Thoracic aorta (tissue), 2 donors: ENCODE measurements at regions not wholly inside any gene's neighbourhood (a gene's known extent, or its start where the extent isn't known, plus 50 kb on each side); places are given as distances from the start of the nearest gene placed in this dataset.

ENCODE experiments used
- ATAC-seq: fragments of 150-250 bp; one replicate; pipeline ENCODE4 v1.8.0; 2017; ENCODE audit warnings: low read depth; ENCODE audit not compliant: insufficient number of reproducible peaks, low FRiP score
- DNase-seq: peaks from one replicate; pipeline ENCODE4 v3.0.0-alpha.2; 2020; ENCODE audit warnings: low spot score
- H3K27ac ChIP-seq, 2 donors: fragments of 200-600 bp; sonication (generic); 1 replicate in 1 of 2; 2 replicates in 1 of 2; pipeline ENCODE4 v1.5.1; 2016; ENCODE audit warnings: mild to moderate bottlenecking in 2 of 2, moderate library complexity in 2 of 2
- H3K27me3 ChIP-seq: fragments of 200-600 bp; sonication (generic); replicated peaks from 2 replicates; pipeline ENCODE4 v1.6.0; 2016; ENCODE audit warnings: mild to moderate bottlenecking; ENCODE audit not compliant: insufficient read depth
- H3K36me3 ChIP-seq: fragments of 200-600 bp; sonication (generic); one replicate; pipeline ENCODE4 v1.5.1; 2016
- H3K4me1 ChIP-seq, 2 donors: fragments of 200-600 bp; sonication (generic); 1 replicate in 1 of 2; 2 replicates in 1 of 2; pipeline versions ENCODE4 v1.5.1 to v1.6.0; 2016; ENCODE audit warnings: low read depth in 2 of 2, mild to moderate bottlenecking in 1 of 2; ENCODE audit not compliant: control insufficient read depth in 1 of 2
- H3K4me3 ChIP-seq: fragments of 200-600 bp; sonication (generic); 2 replicates; pipeline ENCODE4 v1.5.1; 2016; ENCODE audit warnings: mild to moderate bottlenecking
- H3K9me3 ChIP-seq: fragments of 200-600 bp; sonication (generic); 2 replicates; pipeline ENCODE4 v1.5.1; 2016
- TF ChIP-seq, protein P1 (sequence below): fragments of 200-600 bp; sonication (generic); IDR thresholded peaks from one replicate; pipeline ENCODE4 v1.5.1; 2019; ENCODE audit warnings: antibody characterized with exemption

DNA sequence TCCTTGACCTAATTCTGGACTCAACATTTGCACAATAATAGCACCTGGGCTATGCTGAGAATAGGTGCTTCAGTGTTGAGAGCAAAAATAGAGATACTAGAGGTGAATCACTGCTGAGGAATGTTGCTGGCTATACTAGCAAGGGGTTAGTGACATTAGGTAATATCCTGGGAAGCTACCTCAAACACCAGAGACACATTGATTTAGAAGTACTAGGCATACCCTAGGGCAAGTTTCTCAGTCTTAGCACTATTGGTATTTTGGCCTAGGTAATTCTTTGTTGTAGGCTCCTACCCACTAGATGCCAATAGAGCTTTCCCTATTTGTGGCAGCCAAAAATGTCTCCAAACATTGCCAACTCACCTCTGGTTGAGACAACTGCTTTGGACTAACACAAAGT is 484.0 kb upstream of the MBL2 start:
- ATAC-seq: no peak
- TF ChIP-seq, protein P1, sequence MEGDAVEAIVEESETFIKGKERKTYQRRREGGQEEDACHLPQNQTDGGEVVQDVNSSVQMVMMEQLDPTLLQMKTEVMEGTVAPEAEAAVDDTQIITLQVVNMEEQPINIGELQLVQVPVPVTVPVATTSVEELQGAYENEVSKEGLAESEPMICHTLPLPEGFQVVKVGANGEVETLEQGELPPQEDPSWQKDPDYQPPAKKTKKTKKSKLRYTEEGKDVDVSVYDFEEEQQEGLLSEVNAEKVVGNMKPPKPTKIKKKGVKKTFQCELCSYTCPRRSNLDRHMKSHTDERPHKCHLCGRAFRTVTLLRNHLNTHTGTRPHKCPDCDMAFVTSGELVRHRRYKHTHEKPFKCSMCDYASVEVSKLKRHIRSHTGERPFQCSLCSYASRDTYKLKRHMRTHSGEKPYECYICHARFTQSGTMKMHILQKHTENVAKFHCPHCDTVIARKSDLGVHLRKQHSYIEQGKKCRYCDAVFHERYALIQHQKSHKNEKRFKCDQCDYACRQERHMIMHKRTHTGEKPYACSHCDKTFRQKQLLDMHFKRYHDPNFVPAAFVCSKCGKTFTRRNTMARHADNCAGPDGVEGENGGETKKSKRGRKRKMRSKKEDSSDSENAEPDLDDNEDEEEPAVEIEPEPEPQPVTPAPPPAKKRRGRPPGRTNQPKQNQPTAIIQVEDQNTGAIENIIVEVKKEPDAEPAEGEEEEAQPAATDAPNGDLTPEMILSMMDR: no peak

DNA sequence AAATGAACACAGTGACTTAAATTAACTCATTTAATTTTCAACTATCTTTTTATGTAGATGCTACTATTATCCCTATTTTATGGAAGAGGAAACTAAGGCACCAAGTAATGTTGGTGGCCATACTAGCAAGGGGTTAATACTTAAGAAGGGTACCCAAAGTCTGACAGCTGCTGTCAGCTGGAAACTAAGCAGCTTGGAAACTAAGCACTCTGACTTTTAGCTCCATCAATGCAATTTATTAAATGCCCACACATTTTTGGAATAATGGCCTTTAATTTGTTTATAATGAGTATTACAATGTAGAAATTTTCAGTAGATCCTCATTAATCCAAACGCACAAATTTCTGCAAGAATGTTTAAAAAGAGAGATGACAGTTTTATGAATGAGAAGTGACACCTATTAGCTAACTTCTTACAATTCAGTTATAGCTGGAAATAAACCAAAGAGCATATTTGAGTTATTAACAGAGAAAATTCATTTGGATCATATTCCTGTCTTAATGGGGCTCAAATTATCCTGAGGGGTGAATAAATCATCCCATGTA is 483.1 kb upstream of the MBL2 start:
- H3K27me3 ChIP-seq: no peaks in the 10 kb centered on the region
- H3K9me3 ChIP-seq: no peaks in the 10 kb centered on the region
- no peak for DNase-seq
- TF ChIP-seq, protein P1: no peak
- H3K4me1 ChIP-seq: no peaks in the 10 kb centered on the region
- no peaks in the 10 kb centered on the region for H3K36me3 ChIP-seq
- H3K4me3 ChIP-seq: no peak overlapping the region
- no peak for ATAC-seq
- no peak overlapping the region for H3K27ac ChIP-seq

More for the DNA sequence above, 484.0 kb upstream of the MBL2 start:
- no peak overlapping the region for H3K27ac ChIP-seq
- no peaks in the 10 kb centered on the region for H3K36me3 ChIP-seq
- H3K9me3 ChIP-seq: no peaks in the 10 kb centered on the region
- H3K4me1 ChIP-seq: no peaks in the 10 kb centered on the region
- no peak for DNase-seq
- H3K27me3 ChIP-seq: no peaks in the 10 kb centered on the region
- no peak overlapping the region for H3K4me3 ChIP-seq

DNA sequence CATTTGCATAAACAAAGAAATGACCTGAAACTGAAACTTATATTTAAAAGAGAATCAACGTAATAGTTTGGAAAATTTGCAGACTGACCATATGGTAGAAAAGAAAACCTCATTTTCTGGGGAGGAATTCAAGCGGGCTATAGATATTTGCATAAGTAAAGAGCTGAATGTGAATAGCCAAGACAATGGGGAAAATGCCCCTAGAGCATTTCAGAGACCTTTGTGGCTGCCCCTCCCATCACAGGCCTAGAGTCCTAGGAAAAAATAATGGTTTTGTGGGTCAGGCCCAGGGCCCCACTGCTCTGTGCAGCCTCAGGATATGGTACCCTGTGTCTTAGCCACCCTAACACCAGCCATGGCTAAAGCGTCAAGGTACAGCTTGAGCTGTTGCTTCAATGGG is 480.6 kb upstream of the MBL2 start:
- Histone ChIP-seq H3K27me3 (no peaks in the 10 kb centered on the region), H3K4me1 (no peaks in the 10 kb centered on the region), H3K4me3 (no peak overlapping the region), H3K36me3 (no peaks in the 10 kb centered on the region), H3K27ac (no peak overlapping the region), H3K9me3 (no peaks in the 10 kb centered on the region)
- DNase-seq (no peak), ATAC-seq (no peak)
- TF ChIP-seq, protein P1: no peak

DNA sequence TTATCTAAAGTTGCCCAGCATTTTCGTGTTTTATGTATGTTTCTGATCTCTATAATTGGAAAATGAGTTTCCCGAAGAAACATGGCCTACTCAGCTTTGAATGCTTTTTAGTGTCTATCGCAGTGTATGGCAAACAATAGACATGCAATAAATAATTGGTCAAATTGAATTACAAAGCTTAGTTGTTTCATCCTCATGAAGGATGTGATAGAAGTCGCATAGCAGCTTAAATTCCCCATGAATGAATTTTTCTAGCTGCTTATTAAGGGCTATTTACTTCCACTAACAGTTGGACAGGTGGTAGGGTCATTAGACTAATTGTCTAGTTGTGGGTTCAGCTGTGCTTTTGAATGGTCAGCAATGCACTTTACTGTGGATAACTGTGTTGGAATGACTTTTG is 467.3 kb upstream of the MBL2 start:
- TF ChIP-seq, protein P1: no peak
- H3K4me3 ChIP-seq: no peak overlapping the region
- ATAC-seq (no peak), DNase-seq (no peak)
- H3K4me1 ChIP-seq: no peaks in the 10 kb centered on the region
- no peaks in the 10 kb centered on the region for H3K9me3 ChIP-seq
- no peak overlapping the region for H3K27ac ChIP-seq
- H3K27me3 ChIP-seq: no peaks in the 10 kb centered on the region
- no peaks in the 10 kb centered on the region for H3K36me3 ChIP-seq

DNA sequence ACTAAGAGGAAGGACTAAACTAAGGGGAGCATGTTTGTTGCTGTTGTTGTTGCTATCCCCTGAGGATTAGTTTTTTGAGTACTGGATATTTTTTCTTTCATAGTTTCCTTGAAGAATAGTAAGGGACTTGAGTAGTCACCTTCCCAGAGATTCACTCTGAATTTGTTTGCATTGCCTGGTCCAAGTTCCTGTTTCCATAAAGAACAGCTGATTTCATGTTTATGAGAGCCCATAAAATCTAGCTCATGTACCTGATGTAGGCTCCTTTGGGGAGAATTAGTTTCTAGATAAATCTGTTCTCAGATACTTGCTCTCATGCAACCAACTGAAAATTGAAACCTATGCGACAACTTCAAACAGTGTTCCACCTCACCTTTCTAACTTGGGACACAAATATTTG is 464.4 kb upstream of the MBL2 start:
- H3K36me3 ChIP-seq: no peaks in the 10 kb centered on the region
- H3K4me3 ChIP-seq: no peak overlapping the region
- no peak for DNase-seq
- no peak overlapping the region for H3K27ac ChIP-seq
- H3K9me3 ChIP-seq: no peaks in the 10 kb centered on the region
- H3K4me1 ChIP-seq: no peaks in the 10 kb centered on the region
- ATAC-seq: no peak
- no peaks in the 10 kb centered on the region for H3K27me3 ChIP-seq
- TF ChIP-seq, protein P1: no peak
